Thoracic aorta (tissue), 2 donors: ENCODE measurements at regions not wholly inside any gene's neighbourhood (a gene's known extent, or its start where the extent isn't known, plus 50 kb on each side); places are given as distances from the start of the nearest gene placed in this dataset.

Experiments
- ATAC-seq: fragments of 150-250 bp; one replicate; pipeline ENCODE4 v1.8.0; 2017; ENCODE audit warnings: low read depth; ENCODE audit not compliant: insufficient number of reproducible peaks, low FRiP score
- DNase-seq: peaks from one replicate; pipeline ENCODE4 v3.0.0-alpha.2; 2020; ENCODE audit warnings: low spot score
- H3K27ac ChIP-seq, 2 donors: fragments of 200-600 bp; sonication (generic); 1 replicate in 1 of 2; 2 replicates in 1 of 2; pipeline ENCODE4 v1.5.1; 2016; ENCODE audit warnings: mild to moderate bottlenecking in 2 of 2, moderate library complexity in 2 of 2
- H3K27me3 ChIP-seq: fragments of 200-600 bp; sonication (generic); replicated peaks from 2 replicates; pipeline ENCODE4 v1.6.0; 2016; ENCODE audit warnings: mild to moderate bottlenecking; ENCODE audit not compliant: insufficient read depth
- H3K36me3 ChIP-seq: fragments of 200-600 bp; sonication (generic); one replicate; pipeline ENCODE4 v1.5.1; 2016
- H3K4me1 ChIP-seq, 2 donors: fragments of 200-600 bp; sonication (generic); 1 replicate in 1 of 2; 2 replicates in 1 of 2; pipeline versions ENCODE4 v1.5.1 to v1.6.0; 2016; ENCODE audit warnings: low read depth in 2 of 2, mild to moderate bottlenecking in 1 of 2; ENCODE audit not compliant: control insufficient read depth in 1 of 2
- H3K4me3 ChIP-seq: fragments of 200-600 bp; sonication (generic); 2 replicates; pipeline ENCODE4 v1.5.1; 2016; ENCODE audit warnings: mild to moderate bottlenecking
- H3K9me3 ChIP-seq: fragments of 200-600 bp; sonication (generic); 2 replicates; pipeline ENCODE4 v1.5.1; 2016
- TF ChIP-seq, protein P1 (sequence below): fragments of 200-600 bp; sonication (generic); IDR thresholded peaks from one replicate; pipeline ENCODE4 v1.5.1; 2019; ENCODE audit warnings: antibody characterized with exemption

DNA sequence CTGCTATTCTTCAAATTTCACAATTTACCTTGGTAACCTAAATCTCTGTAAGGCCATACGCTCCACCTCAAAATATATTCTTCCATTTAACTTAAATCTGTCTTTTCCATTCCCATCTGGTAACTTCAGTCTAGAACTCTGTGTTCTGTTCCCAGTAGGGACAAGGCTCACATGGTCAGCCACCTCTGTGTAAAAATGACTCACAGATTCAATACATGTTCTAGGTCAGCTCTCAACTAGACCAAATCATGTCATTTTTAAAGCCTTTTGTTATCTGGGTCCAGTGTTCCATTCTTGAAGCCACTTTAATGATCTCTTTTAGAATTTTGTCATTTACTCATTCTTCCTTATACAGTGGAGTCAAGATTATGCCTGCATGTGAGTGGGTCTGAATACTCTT is 315.6 kb upstream of the CITED2 start:
- DNase-seq (no peak), ATAC-seq (no peak)
- no peaks in the 10 kb centered on the region for H3K9me3 ChIP-seq
- TF ChIP-seq, protein P1, sequence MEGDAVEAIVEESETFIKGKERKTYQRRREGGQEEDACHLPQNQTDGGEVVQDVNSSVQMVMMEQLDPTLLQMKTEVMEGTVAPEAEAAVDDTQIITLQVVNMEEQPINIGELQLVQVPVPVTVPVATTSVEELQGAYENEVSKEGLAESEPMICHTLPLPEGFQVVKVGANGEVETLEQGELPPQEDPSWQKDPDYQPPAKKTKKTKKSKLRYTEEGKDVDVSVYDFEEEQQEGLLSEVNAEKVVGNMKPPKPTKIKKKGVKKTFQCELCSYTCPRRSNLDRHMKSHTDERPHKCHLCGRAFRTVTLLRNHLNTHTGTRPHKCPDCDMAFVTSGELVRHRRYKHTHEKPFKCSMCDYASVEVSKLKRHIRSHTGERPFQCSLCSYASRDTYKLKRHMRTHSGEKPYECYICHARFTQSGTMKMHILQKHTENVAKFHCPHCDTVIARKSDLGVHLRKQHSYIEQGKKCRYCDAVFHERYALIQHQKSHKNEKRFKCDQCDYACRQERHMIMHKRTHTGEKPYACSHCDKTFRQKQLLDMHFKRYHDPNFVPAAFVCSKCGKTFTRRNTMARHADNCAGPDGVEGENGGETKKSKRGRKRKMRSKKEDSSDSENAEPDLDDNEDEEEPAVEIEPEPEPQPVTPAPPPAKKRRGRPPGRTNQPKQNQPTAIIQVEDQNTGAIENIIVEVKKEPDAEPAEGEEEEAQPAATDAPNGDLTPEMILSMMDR, result no peak
- no peak overlapping the region for H3K27ac ChIP-seq
- peaks cover 4% of the 10 kb centered on the region in 2 donors for H3K4me1 ChIP-seq
- H3K4me3 ChIP-seq, result no peak overlapping the region
- no peaks in the 10 kb centered on the region for H3K27me3 ChIP-seq
- H3K36me3 ChIP-seq, result no peaks in the 10 kb centered on the region

DNA sequence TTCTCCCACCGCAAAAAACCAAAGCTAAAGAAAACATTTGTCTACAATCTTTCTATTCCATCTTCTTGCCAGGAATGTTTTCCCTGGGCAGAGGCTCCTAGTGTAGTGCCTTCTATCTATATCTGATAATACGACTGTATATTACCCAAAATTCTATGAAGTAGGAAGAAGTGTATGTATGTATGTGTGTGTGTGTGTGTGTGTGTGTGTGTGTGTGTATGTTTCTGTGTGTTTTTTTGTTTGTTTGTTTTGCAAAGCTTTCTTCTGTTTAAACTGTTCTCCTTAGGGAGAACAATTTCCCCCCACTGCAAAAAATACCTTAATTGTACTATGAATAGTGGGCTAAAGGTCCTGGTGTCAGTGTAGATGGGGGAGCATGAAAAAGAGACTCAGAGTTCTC is 312.6 kb upstream of the CITED2 start:
- Histone ChIP-seq H3K27me3 (no peaks in the 10 kb centered on the region), H3K4me3 (no peak overlapping the region), H3K36me3 (no peaks in the 10 kb centered on the region), H3K27ac (no peak overlapping the region), H3K9me3 (no peaks in the 10 kb centered on the region), H3K4me1 (no peaks in the 10 kb centered on the region)
- ATAC-seq (no peak), DNase-seq (no peak)
- TF ChIP-seq, protein P1, result no peak

DNA sequence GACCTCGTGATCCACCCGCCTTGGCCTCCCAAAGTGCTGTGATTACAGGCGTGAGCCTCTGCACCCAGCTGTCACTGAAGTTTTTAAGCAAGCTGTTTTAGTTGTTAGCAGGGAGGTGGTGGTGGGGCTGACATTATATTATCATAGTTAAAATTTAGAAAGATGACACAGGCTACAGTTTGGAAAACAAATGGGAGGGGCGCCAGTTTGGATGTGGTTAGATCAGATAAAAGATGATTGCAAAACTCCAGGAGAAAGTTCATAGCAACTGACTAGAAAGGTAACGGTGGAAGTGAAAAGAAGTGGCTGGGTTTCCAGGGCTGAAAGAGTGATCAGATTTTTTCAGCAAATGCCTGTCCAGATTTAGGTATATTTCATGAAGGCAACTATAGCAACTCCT is 311.9 kb upstream of the CITED2 start:
- Histone ChIP-seq H3K4me3 (no peak overlapping the region), H3K27me3 (no peaks in the 10 kb centered on the region), H3K36me3 (no peaks in the 10 kb centered on the region), H3K9me3 (no peaks in the 10 kb centered on the region), H3K4me1 (no peaks in the 10 kb centered on the region), H3K27ac (no peak overlapping the region)
- TF ChIP-seq, protein P1, result no peak
- ATAC-seq (no peak), DNase-seq (no peak)

DNA sequence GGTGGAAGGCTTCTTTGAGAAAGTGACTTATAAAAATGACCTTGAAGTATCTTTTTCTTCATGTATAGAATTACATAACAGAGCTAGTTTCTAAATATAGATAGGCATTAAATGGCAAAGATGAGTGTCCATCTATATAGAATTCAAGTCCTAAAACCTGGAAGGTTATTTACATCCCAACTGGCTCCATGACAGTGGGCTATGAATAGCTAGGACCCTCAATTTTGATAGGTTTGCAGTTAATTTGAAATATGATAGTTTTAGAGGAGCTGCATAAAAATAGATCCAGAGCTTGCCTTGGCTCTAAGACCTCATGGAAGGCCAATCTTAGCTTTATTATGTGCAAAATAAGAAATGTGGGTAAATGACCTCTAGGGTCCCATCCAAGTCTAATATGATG is 310.6 kb upstream of the CITED2 start:
- ATAC-seq, result no peak
- TF ChIP-seq, protein P1, result no peak
- no peaks in the 10 kb centered on the region for H3K27me3 ChIP-seq
- no peaks in the 10 kb centered on the region for H3K9me3 ChIP-seq
- no peak for DNase-seq
- no peaks in the 10 kb centered on the region for H3K36me3 ChIP-seq
- no peak overlapping the region for H3K27ac ChIP-seq
- H3K4me1 ChIP-seq, result no peaks in the 10 kb centered on the region
- no peak overlapping the region for H3K4me3 ChIP-seq

DNA sequence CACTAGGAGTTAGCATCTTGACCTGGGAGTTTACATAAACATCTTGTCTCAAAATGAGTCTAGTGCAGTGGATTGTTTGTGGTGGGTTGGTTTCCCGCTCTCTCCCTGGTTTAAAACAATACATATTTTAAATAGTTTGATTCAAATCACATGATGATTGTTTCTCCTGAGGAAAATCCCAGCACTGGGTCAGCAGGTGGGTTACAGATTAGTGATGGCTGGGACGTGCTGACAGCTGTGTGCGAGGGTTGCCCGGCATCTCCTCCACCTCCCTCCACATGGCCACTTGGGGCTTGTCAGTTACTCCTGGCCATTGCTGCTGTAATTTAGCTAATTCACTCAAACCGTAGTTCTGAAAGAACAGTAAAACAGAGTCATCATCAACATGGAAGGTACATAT is 306.4 kb upstream of the CITED2 start:
- ATAC-seq, result no peak
- H3K27me3 ChIP-seq, result no peaks in the 10 kb centered on the region
- no peak overlapping the region for H3K4me3 ChIP-seq
- H3K36me3 ChIP-seq, result no peaks in the 10 kb centered on the region
- TF ChIP-seq, protein P1, result no peak
- no peak for DNase-seq
- no peaks in the 10 kb centered on the region for H3K9me3 ChIP-seq
- peaks cover 0 to 7% of the 10 kb centered on the region in 2 donors for H3K4me1 ChIP-seq
- no peak overlapping the region for H3K27ac ChIP-seq
